ENCODE measurements at regions not wholly inside any gene's neighbourhood (a gene's known extent, or its start where the extent isn't known, plus 50 kb on each side); places are given as distances from the start of the nearest gene placed in this dataset.
A peak's percentile ranks its signal among the peaks of the same experiment; 100 is the strongest.

DNA sequence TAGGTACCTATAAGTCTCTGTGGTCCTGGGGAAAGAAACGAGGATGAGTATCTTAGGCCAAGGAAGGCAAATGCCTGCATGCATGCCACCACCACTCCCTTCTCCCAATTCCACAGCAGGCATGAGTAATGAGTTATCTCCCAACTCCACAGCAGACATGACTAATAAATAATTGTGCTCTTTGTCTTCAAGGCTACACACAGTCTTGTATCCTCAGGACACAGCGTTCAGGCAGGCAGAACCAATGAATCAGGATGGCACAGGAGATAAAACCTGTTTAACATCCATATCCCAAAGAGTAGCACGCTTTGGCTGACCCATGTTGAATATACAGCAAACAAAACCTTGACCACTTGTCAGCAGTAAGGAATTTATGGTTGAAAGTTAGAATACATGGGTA lies 229.7 kb upstream of the NFE2L3 start:
- no peak for DNase-seq (ENCODE audit: low read depth in 4 of 4, low spot score in 2 of 4)

DNA sequence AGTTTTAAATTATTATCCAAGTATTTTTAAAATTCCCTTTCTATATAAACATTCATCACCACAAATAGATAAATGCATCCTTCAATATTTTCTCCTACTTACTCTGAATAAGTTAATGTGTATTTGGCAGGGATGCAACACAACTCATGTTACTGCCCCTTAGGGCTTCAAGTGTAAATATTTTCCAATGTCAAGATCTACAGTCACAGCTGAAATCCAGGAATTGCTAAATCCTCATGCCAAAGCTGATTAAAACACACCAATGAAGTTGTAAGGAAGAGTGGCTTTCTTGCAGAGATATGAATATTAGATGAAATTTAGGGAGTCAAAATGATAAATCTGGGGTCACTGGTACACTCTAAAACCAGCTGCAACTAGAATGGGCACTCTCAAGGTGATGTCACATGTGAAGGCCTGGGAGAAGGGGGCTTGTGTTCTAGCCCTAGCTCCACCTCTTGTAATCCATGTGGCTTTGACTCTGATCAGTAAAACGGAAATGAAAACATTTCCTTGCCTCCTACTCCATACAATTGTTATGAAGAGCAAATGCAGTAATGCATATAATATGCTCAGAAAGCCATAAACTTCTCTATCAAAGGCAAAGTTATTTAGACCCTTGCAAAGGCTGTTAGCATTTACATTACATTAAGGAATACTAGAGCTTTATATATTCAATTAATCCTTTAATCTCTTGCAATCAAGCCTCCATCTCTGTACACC lies 228.1 kb upstream of the NFE2L3 start:
- no peak for DNase-seq (ENCODE audit: low read depth in 4 of 4, low spot score in 2 of 4)

DNA sequence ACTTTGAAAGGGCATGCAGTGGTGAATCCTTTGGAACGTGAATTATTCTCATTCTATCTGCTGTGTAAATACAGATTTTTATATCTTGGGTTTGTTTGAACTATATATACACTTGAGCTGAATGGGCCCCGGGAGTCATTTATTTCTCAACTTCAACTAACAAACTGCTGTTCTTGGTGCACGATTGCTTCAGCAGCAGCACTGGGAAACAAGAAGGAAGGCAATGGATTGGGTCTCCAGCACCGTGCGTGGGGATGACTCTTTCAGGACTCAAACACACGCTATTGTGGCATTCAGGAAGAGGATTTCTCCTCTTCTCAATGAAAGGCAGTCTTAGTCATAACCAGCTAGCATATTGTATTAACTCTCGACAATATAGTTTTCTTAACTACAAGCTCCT lies 226.0 kb upstream of the NFE2L3 start:
- DNase-seq (ENCODE audit: low read depth in 4 of 4, low spot score in 2 of 4) = no peak

DNA sequence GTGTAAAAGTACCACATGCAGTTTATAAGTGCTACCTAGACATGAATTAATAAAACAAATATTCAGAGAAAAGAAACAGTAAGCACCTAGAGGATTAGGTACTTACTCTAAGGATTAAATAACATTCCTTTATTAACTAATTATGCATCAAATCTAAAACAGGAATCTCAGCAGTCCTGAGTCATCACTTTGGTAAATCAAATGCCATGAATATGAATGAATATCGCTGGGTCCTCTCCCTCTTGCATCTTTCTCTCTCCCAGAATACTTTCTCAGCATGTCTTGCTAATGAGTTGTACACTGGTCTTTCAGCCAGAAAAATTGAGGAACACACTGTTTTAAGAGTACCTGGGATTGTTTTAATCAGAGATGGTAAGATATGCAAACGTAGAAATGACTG lies 225.5 kb upstream of the NFE2L3 start:
- no peak for DNase-seq (ENCODE audit: low read depth in 4 of 4, low spot score in 2 of 4)

DNA sequence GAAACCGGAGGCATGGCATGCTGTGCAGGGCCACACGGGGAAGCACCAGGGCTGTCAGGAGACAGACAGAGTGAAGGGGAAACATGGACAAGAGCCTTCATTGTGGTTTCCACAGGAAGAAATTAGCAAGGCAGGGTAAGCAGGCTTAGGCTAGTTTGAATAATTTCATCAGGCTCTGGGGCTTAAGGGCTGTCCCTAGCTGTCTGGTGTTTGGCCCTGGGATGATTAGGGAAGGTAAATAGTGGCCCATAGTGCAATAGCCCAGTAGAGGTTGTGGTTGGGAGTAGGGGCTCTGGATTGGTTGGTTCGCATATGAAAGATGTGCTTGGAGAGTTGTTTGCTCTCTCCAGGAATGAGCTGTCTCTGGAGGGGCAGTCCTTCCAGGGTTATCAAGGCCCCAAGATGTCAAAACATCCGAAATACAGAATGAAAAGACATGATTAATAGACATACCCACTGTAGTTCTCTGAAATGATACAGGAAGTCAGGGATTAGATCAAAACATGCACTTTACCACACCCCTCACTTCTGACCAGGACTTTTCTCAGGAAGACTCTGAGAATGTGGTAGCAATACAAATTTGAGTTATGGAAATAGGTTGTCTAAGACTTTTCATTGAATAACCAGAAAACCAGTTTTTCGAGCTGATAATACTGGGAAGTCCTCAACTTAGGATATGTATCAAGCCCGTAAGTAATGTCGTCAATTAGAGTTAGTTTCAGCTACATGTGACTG lies 224.9 kb upstream of the NFE2L3 start:
- no peak for DNase-seq (ENCODE audit: low read depth in 4 of 4, low spot score in 2 of 4)

DNA sequence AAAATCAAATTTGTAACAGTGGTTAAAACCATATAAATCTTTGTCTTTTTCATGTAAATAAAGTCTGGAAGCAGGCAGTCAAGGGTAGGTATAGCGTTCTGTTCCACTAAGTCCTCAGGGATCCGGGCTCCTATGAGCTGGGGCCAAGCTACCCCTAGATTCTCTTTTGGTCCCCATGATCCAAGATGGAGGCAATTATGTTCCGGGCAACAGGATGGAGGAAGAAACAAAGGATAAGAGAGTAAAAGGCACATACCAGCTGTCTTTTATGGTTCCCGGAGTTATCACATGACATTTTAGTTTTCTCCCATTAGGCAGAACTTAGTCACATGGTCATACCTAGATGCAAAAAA lies 224.4 kb upstream of the NFE2L3 start:
- DNase-seq (ENCODE audit: low read depth in 4 of 4, low spot score in 2 of 4) = no peak

DNA sequence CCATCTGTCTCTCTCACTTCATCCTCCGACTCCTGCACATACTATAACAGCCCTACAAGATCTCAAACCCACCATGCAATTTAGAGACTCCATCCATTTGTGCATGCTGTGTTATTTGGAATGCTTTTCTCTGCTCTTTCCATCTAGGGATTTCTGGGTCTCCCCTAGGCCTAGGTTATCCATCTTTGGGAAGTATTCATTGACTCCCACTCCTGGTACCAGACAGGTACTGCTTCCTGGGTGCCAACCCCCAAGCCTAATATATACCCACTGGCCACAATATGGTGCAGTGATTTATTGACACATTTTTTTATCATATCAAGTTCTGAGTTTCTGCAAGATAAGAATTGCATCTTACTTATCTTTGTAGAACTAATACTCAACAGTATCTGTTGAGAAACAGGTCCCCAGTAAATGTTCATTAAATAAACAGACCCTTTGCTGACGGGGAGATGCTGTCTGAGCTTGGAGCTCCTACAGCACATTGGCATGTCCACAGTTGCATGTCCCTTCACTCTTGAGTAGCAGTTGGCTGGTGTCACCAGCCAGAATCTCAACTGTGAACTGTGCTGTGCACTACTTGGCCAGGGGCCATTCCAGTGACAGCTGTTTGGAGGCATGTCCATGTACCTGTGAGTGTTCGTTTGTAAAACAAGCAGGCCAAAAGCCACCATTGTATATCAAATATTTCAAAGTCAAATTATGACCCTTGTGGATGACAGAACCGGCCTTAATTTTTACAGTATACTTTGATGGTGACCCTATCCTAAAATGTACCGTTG lies 223.3 kb upstream of the NFE2L3 start:
- no peak for DNase-seq (ENCODE audit: low read depth in 4 of 4, low spot score in 2 of 4)

DNA sequence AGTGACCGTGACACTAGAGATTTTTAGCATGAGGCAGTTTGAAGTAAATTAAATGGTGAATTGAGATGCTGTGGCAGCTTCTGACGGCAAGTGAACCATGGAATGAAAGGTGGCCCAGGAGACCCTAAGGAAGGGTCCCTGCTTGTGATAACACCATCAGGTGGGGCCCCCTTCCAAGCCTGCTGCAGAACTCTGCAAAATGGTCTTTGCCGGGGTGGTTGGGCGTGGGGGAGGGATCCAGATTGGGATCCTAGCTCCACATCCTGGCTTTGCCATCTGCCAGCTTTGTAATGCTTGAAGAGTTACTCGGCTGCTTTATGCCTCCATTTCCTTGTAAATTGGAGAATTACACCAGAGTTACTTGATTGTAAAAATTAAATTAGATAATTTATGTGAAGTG lies 222.6 kb upstream of the NFE2L3 start:
- no peak for DNase-seq (ENCODE audit: low read depth in 4 of 4, low spot score in 2 of 4)

DNA sequence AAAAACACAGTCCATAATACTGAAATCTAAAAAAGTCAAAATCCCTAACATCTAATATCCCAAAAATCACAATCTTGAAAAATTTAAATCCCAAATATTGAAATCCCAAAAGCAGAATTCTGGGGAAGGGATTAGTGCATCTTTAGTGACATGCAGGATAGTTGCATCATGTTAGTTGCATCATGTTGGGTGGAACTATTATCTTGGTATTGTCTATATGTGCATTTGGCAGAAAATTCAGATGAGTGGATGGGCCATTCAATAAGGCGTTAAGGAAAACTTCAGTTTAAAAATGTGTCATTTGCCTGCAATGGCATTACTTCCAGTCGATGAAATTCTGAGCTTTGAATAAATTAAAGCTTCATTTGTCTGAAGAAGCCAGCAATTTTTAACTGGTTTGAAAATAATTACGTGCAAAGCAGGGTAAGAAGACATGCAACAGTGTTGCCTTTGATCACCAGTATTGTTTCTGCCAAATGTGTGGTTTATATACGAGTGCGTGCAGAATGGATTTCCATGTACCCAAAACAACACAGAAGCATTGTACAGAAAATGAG lies 221.4 kb upstream of the NFE2L3 start:
- DNase-seq (ENCODE audit: low read depth in 4 of 4, low spot score in 2 of 4) = no peak

DNA sequence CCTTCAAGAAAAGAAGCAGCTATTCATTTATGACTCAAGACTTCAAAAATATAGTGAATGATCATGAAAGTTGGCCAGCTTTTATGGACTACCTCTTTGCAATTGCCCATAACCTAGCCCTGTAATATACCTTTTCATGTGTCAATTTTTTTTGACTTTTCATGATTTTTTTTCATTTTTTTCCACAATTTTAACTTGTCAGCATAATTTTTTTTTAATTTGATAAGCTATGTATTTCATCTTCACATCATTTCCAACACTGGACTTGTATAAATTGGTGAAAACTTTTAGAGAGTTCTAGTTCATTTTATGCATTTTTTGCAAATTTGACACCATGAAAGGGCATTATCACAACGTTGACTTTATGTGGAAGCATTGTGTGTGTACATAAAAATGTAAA lies 220.8 kb upstream of the NFE2L3 start:
- no peak for DNase-seq (ENCODE audit: low read depth in 4 of 4, low spot score in 2 of 4)

DNA sequence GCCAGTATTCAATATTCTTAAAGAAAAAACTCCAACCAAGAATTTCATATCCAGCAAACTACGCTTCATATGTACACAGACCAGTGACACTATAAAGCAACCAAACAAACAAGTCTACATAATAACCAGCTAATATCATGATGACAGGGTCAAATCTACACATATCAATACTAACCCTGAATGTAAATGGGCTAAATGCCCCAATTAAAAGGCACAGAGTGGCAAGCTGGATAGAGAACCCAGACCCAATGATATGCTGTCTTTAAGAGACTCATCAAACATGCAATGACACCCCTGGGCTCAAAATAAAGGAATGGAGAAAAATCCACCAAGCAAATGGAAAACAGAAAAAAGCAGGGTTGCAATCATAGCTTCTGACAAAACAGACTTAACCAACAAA lies 218.1 kb upstream of the NFE2L3 start:
- no peak for DNase-seq (ENCODE audit: low read depth in 4 of 4, low spot score in 2 of 4)

DNA sequence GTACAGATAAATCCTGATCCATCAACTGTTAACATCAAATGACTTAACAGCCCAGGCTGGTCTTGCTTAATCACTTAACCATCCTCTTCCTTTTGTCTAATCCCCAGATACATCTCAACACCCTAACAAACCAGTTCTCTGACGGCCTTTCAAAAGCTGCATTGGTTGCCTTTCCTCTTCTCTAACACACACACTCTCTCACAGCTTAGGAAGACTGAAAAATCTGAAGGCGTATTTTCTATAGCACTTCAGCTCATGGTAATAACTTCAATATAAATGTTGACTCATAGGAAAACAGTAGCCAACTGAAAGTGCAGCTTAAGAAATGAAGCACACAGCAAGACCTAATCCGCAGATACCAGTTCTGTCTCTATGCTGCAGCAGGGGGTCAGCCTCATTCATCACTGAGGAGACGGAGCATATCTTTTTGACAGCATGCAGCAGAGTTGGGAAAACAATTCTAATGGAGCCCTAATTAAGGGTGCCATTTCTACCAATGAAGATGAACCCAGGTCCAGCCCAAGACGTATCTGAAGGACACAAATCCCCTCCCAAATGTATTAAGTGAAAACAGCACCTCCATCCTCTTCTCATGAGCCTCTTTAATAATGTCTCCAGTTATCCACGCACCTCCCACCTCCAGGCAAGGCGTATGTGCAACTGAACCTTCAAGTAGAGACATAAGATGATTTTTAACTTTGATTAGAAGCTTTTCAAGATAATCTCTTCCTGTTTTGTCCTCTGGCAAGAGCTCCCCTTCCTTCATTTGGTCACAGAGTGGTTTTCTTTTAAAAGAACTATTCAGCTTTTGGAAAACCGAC lies 211.7 kb upstream of the NFE2L3 start:
- no peak for DNase-seq (ENCODE audit: low read depth in 4 of 4, low spot score in 2 of 4)

DNA sequence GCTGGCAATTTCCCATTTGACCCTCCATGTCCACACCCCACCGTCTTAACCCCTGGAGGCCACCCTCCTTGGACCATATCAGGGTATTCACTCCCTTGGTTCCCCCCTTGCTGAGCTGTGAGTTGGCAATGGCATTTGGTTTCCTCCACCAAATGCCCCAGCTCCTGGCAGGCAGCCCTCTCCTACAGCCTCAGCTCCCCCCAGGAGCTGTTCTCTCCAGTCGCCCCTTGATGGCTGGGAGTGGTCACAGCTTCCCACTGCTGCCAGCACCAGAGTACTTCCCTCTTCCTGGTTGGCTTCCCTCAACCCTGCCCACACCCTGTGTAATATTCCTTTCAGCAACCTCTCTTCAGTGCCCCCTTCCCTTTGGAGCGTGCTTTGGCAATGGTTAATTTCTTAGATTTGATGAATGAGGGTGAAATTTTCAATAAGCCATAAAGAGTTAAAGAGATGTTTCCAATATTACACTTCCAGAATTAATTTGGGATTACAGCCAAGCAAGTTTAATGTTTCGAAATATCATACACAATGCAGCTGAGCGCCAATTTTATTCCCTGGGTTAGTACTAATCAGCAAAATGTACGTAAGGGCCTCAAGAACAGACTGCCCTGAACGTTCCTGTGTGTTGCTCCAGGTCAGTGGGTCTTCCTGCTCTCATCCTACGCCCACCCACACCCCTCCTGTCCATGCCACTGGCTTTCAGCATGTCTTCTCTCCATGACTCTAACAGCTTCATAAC lies 207.1 kb upstream of the NFE2L3 start:
- no peak for DNase-seq (ENCODE audit: low read depth in 4 of 4, low spot score in 2 of 4)

DNA sequence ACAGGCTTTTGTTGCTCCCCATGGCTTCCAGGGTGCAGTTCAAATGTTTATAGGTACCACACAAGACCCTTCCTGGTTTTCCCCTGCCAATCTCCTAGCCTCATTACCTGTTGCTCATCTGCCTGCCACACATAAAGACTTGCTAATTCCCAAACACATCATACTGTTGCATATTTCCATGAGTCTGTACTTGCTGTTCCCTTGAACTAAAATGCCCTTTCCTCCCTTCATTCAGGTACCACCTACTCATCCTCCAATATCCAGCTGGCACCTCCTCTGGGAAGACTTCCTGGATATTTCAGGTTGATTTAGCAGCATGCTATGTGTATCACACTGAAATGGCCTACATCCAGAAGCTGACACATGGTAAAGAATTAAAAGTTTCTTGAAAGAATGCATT lies 206.4 kb upstream of the NFE2L3 start:
- no peak for DNase-seq (ENCODE audit: low read depth in 4 of 4, low spot score in 2 of 4)

DNA sequence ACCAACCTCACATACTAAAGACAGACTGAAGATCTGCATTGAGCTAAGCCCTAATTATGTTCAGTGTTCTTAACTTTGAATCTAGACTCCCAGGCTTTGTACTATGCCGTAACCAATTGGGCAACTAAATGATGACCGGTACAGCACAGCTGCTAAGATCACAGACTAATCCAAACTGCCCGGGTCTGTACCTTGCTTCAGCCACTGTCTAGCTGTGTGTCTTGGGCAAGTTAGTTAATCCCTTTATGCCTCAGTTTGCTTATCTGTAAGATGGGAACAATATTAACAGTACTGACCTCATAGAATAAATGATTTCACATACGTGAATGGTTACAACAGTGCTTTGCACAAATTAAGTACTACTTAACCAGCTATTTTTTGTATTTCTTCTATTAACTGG lies 205.8 kb upstream of the NFE2L3 start:
- no peak for DNase-seq (ENCODE audit: low read depth in 4 of 4, low spot score in 2 of 4)

DNA sequence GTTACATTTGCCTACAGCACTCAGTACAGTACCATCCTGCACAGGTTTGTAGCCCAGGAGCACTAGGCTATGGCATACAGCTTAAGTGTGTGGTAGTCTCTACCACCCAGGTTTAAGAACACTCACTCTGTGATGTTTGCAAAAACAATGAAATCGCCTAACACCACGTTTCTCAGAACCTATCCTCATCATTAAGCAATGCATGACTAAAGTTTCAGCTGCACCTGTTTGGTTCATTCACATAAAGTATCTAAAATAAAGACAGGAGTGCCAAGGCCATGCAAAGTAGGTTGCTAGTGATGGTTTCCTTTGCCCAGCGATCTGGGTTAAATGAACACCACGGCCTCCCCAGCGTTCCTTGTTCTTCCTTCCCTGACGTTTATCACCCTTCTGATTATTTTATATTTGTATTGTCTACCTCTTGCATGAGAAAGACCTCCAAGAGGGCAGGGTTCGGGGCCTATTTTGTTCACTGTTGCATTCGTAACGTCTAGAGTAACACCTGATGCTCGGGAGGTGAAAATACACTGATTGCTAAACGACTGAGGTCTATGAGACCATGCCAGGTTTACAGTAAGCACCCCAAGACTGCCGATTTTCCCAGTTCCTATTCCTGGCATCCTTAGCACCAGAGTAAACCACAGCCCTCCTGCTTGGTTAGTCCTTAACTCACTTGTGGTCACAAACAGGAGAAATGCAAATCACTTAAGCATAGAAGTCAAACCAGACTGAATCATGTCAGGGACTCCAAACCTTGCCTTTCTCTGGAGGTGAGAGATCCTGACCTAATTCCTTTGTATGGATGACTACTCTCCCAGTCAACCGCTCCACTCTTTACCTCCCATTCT lies 204.1 kb upstream of the NFE2L3 start:
- no peak for DNase-seq (ENCODE audit: low read depth in 4 of 4, low spot score in 2 of 4)

DNA sequence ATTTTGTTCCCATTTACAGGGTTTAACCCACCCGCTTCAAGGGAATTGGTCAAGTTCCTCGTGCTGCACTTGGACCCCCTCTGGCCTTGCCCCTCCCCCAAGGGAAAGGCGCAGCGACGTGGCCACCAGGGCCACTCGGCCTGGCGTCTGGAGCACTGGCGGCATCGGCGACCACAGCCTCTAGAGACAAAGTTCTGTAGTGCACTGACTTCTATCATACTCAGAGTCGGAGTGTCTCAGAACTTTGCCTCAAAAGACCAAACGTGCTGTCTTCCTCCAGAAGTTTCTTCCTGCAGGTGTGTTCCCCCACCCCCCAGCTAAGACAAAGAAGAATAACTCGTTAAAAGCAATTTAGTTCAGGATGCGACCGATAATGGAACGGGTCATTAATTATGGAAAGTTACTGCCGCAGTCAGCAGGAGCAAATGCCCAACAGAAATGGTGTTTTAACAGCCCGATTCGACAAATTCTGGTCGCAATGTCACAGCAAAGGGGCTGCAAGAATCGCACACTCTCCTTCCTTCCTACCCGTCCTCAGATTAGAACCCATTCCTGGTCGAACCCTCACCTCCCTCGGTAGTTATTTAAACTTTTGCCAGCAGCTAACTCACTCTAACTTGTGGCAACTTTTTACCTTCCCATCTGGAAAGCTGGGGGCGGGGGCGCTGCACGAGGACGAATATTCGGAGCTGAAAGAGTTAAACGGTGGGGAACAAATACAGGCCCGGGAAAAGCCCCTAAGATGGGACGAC lies 202.1 kb upstream of the NFE2L3 start:
- DNase-seq (ENCODE audit: low read depth in 4 of 4, low spot score in 2 of 4) = peak in 1 of 4 donors; percentile 45

Measured in left renal cortex interstitium (tissue), 4 donors.